GM21360 (cell line): ENCODE measurements at regions not wholly inside any gene's neighbourhood (a gene's known extent, or its start where the extent isn't known, plus 50 kb on each side); places are given as distances from the start of the nearest gene placed in this dataset.

ENCODE experiments used
- ATAC-seq: cut with Tn5 transposase; IDR thresholded peaks from one replicate; pipeline ENCODE4 v1.9.1; 2021; ENCODE audit warnings: mild to moderate bottlenecking, moderate library complexity; ENCODE audit not compliant: unreplicated experiment

GRCh38 chr3:162743091-162743490 lies 1246.5 kb downstream of the OTOL1 start:
- no peak for ATAC-seq

- no peak for ATAC-seq
These were observed 1264.2 kb downstream of the OTOL1 start for GRCh38 chr3:162760789-162761188.

DNA sequence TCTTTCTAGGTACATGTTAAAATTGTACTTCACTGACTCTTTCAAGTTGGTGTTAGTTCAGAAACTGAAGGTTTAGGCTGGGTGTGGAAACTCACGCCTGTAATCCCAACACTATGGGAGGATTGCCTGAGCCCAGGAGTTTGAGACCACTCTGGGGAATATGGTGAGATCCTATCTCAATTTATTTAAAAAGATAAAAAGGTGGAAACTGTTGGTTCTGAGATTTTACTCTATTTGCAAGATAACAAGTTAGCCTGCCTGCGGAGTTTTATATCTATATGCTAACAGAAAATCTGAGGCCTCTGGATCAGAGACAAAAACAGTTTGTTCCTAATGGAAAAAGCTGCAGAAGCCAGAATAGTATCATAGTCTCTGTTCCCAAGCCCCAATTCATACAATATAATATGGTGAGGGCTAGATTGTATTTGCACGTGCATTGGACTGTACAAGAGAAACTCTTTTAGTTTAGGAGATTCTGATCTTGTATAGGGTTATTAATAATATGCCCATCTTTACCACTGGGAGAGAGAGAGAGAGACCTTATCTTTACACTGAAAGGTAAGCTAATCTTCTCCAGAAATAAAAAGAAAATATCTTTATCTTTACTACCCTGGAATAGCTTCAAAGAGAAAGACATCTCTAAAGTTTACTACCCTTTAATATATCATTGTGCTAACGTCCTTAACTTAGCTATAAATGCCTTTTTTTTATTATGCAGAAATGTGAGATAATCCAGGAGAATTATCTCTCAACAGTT lies 1267.6 kb downstream of the OTOL1 start:
- ATAC-seq, result no peak

GRCh38 chr3:162764808-162765071 lies 1268.1 kb downstream of the OTOL1 start:
- ATAC-seq, result no peak

DNA sequence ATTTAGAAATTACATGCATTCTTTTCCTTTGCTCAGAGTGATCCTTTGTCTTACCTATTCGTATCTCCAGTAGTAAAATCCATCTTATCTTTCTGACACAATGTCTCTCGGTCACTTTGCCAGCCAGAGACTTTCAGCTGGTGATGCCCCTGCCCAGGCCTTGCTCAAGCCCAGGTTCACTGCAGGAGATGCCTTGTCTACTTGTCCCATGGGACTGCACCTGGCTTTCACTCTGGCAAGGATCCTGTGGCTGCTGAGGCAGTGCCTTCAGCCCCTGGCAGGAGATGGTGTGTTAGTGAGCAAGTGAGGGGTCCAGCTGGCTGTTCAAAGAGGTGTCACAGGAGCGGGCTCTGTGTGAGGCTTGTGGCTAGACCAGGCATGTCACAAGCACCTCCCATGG lies 1268.9 kb downstream of the OTOL1 start:
- ATAC-seq, result no peak

DNA sequence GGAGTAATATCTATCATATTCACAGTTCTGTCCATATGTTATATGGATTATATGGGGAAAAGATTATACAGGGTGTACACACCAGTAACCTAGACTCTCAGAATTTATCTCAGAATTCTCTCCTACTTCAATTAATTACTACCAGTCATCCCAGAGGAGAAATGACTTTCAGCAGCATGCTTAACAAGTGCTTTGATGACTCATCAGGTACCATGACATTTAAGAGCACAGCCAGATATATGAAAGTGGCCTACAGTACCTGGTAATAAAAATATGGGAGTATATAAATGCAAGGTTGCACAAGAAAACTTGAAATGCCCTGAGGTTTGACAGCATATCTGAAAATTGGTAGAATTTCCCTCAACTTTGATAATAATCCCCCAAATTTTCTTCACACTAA lies 1273.0 kb downstream of the OTOL1 start:
- ATAC-seq, result no peak

- no peak for ATAC-seq
These were observed 1273.9 kb downstream of the OTOL1 start for GRCh38 chr3:162770551-162770950.

GRCh38 chr3:162774613-162775100 lies 1278.0 kb downstream of the OTOL1 start:
- ATAC-seq, result no peak

GRCh38 chr3:162776148-162776547 lies 1279.5 kb downstream of the OTOL1 start:
- no peak for ATAC-seq

DNA sequence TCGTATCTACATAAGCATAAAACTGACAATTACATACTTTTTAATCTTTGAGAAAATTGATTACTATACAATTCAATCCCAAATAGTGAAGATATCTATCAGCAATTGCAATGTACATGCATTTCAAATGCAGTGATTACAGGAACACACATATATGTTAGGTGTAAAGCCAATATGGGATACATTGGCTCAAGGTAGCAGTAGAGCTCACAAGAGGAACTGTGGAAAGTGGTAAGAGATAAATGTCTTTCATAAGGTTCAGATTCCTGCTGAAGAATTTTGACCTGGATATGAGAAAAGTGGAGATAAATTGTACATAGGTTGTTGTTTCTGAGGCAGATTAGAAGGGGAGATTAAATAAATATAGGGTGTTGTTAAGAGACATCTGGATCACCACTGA lies 1280.5 kb downstream of the OTOL1 start:
- ATAC-seq, result no peak

GRCh38 chr3:162780313-162780712 lies 1283.7 kb downstream of the OTOL1 start:
- ATAC-seq, result no peak

DNA sequence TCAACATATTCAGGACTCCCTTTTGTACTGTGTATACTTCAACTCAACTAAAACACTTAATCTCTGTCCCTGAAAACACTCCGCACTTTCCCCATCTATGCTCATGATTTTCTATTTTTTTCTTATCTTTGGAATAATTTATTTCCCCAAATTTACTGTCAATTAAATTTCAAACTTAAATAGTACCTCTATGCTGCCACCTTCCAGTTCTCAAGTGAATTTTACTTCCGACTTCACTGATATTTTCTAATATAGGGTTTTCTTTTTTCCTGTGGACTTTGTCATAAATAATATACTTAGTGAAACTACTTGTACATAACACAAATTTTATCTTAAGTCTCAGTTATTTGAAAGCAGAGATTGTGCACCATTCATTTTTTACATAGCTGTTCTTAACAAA lies 1303.3 kb downstream of the OTOL1 start:
- no peak for ATAC-seq

DNA sequence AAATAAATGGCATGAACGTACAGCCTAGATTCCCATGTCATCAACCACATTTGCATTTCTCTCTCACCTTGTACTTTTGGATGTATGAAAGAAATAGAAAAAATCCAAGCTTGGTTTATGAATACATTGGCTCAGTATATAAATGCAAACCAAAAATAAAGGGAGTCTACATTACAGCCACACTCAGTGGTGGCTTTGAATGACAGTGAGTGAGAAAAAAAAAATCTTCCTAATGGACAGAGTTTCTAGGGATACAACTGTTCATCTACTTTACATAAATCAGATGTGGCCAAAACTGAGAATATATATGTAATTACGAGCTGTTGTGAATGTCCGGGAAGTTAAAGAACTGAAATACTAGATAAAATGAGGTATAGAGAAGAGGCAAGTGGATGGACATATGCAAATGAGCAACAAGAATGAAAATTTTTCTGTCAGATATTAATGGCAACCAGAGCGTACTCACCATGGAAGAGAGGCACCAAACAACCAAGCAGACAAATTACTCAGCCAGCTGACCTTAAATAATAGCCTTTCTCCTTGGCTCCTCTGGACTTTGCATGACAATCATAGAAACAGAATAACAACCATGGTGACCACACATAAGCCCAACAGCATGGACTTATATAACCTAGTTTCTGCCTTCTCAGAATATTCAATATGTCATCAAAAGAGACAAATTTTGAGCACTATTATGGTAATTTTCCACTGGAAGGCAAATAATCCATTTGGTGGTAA lies 1305.8 kb downstream of the OTOL1 start:
- ATAC-seq, result no peak

- ATAC-seq, result no peak
These were observed 1314.2 kb downstream of the OTOL1 start for GRCh38 chr3:162810776-162811175.

DNA sequence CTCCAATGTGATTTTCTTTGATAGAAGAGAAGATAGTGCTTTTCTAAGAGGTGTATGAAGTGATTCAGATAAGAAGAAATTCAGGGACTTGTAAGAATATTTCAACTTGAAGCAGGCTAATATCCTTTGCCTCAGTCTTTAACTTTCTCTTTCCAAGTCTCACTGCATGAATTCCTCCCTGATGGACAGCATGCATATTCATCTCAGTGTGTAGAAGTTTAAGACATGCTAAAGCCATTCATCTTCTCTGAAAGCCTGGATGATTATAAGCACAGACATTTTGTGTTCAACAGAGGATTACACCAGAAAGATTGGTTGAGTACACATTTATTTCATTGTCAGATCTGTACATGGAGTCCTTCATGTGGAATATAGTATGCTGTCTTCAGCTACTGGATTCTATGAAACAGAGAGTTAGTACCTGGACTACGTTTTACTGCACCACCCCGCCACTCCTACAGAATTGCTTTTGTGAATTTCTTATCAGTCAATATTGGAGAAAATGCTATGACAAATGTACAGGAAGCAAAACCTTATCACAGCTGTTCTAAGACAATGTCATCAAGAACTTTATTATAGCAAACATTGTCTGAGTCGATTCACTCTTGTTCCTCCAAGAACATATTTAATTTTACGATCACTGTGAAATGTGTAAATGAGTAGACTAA lies 1346.1 kb downstream of the OTOL1 start:
- no peak for ATAC-seq

GRCh38 chr3:162845918-162846317 lies 1349.3 kb downstream of the OTOL1 start:
- no peak for ATAC-seq

- no peak for ATAC-seq
These were observed 1350.9 kb downstream of the OTOL1 start for GRCh38 chr3:162847511-162847910.

DNA sequence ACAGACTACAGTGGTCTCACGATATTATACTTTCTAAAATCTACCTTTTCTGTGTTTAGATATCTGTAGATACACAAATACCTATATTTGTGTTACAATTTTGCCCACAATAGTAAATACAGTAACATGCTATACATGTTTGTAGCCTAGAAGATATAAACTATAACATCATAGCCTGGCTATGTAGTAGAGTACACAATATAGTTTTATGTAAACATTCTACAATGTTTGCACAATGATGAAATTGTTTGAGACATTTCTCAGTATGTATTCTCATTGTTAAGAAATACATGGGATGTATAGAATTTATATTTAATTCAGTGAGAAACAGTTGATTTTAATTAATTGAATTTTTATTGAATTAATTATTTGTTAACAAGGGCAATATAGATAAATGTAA lies 1367.0 kb downstream of the OTOL1 start:
- no peak for ATAC-seq

GRCh38 chr3:162865466-162865865 lies 1368.9 kb downstream of the OTOL1 start:
- no peak for ATAC-seq

- no peak for ATAC-seq
These were observed 1382.5 kb downstream of the OTOL1 start for GRCh38 chr3:162879021-162879562.

DNA sequence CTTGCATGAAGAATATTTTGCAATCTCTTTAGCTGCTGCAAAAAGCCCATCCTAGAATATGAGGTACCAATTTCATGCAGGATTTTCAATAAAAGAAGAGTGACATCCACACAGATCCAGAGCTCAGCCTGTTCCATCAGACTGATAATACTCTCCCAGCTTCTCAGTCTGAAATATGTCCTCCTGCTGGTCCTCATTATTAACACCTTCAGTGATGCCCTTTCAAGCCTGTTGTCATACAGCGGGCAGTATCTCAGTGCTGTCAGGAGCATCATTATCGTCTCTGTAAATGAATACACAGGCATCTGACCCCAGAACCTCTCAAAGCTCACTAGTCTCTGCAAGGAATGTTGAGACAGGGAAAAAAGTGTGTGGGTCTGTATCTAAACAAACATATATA lies 1387.8 kb downstream of the OTOL1 start:
- ATAC-seq, result no peak
